ENCODE measurements at regions not wholly inside any gene's neighbourhood (a gene's known extent, or its start where the extent isn't known, plus 50 kb on each side); places are given as distances from the start of the nearest gene placed in this dataset.
A peak's percentile ranks its signal among the peaks of the same experiment; 100 is the strongest.
"Not testable (repeated sequence)": the region's sequence is repeated elsewhere in the genome, so short reads cannot be mapped to it uniquely, and the experiment has no call there.

GRCh38 chr9:65403072-65403471 is 118.1 kb upstream of the FOXD4L5 start:
- H3K9me3 Mint-ChIP-seq; H3K4me3 Mint-ChIP-seq; H3K27me3 Mint-ChIP-seq; H3K4me1 Mint-ChIP-seq; DNase-seq; intact Hi-C loops (cut with micrococcal nuclease); H3K27ac Mint-ChIP-seq; H3K36me3 Mint-ChIP-seq (ENCODE audit: low read depth): not testable (repeated sequence)

GRCh38 chr9:65402206-65402870 is 117.3 kb upstream of the FOXD4L5 start:
- H3K27me3 Mint-ChIP-seq; H3K27ac Mint-ChIP-seq; intact Hi-C loops (cut with micrococcal nuclease); H3K4me3 Mint-ChIP-seq; DNase-seq; H3K9me3 Mint-ChIP-seq; H3K36me3 Mint-ChIP-seq (ENCODE audit: low read depth); H3K4me1 Mint-ChIP-seq: not testable (repeated sequence)

- H3K9me3 Mint-ChIP-seq; H3K36me3 Mint-ChIP-seq (ENCODE audit: low read depth); H3K4me1 Mint-ChIP-seq; intact Hi-C loops (cut with micrococcal nuclease); H3K4me3 Mint-ChIP-seq; DNase-seq; H3K27me3 Mint-ChIP-seq; H3K27ac Mint-ChIP-seq: not testable (repeated sequence)
Measured at GRCh38 chr9:65401456-65402045, 116.5 kb upstream of the FOXD4L5 start.

- Mint-ChIP-seq H3K27me3 (no peaks in the 10 kb centered on the region), H3K4me1 (no peaks in the 10 kb centered on the region), H3K9me3 (peaks cover 4% of the 10 kb centered on the region), H3K4me3 (no peak overlapping the region), H3K36me3 (ENCODE audit: low read depth) (no peaks in the 10 kb centered on the region), H3K27ac (no peak overlapping the region)
- intact Hi-C loops (cut with micrococcal nuclease) = no loop called here
- DNase-seq = no peak
Measured at GRCh38 chr9:65400886-65401285, 115.9 kb upstream of the FOXD4L5 start.

DNA sequence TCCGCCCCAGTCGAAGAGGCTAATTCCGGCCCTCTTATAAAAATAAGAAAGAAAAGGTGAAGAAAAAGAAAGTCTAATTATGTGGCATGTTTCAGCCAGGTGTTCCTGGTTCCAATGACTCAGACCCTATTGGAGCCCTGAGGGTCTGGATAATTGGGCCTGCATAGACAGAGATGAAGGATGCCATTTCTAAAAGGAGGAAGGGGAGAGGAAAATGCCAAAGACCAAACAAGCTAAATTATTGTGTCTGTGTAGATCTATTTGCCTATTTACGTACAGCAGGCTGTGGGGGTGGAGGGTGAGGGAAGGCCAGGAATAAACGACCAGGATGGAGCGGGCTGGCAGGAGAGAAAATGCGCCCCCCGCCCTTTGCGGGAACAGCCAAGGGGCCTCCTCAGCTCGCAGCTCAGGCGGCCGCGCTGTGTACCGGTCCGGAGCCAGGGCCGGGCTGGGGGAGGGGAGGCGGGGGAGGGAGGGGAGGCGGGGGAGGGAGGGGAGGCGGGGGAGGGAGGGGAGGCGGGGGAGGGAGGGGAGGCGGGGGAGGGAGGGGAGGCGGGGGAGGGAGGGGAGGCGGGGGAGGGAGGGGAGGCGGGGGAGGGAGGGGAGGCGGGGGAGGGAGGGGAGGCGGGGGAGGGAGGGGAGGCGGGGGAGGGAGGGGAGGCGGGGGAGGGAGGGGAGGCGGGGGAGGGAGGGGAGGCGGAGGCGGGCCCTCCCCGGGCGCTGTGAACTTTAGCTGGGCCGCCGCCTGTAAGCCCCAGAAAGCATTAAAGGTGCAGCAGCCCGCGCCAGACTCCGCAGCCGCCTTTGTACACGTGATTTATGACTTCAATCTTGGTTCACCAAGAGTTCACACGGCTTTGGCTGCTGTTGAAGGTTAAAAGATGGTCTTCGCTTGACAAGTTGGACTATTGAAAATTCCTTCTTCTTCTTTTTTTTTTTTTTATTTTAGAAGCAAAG is 113.0 kb upstream of the FOXD4L5 start:
- H3K4me3 Mint-ChIP-seq; H3K9me3 Mint-ChIP-seq; H3K36me3 Mint-ChIP-seq (ENCODE audit: low read depth); H3K27me3 Mint-ChIP-seq; intact Hi-C loops (cut with micrococcal nuclease); DNase-seq; H3K27ac Mint-ChIP-seq; H3K4me1 Mint-ChIP-seq: not testable (repeated sequence)

GRCh38 chr9:65397226-65397625 is 112.2 kb upstream of the FOXD4L5 start:
- H3K4me3 Mint-ChIP-seq; intact Hi-C loops (cut with micrococcal nuclease); H3K27me3 Mint-ChIP-seq; H3K27ac Mint-ChIP-seq; H3K4me1 Mint-ChIP-seq; H3K36me3 Mint-ChIP-seq (ENCODE audit: low read depth); DNase-seq; H3K9me3 Mint-ChIP-seq: not testable (repeated sequence)

DNA sequence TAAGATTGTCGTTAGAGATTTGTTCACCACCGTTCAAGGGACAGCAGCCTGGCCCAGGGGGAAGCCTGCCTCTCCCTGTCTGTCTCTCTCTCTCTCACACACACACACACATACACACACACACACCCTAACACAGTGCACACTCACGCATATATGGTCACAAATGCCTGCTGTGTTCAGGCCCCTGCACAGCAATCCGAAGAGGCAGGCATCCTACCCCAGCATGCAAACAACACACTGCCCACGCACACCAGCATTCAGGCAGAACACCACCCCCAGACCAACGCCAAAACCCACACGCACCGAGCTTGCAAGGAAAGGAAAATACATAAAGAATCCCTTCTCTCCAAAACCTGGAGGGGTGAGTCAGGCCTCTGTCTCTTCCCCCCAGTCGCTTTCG is 111.6 kb upstream of the FOXD4L5 start:
- H3K27me3 Mint-ChIP-seq; H3K4me1 Mint-ChIP-seq; intact Hi-C loops (cut with micrococcal nuclease); H3K9me3 Mint-ChIP-seq; H3K4me3 Mint-ChIP-seq; H3K27ac Mint-ChIP-seq; DNase-seq; H3K36me3 Mint-ChIP-seq (ENCODE audit: low read depth): not testable (repeated sequence)

DNA sequence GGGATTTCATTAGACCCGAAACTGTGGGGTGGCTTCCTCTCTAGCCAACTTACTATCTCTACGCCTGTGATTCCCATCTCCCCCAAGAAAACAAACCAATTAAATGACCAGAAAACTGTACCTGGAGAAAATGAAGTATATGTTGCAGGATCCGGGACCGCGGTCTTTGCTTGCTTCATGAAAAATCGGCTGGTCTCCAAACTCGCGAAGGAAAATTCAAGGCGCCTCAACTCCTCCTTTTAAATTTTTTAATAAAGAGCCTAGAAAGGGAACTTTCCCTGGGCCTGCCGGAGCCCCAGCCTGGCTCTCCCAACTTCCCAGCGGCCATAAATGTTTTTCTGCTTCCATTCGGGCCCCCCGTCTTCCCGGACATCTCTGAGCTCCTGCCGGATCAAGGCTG is 110.8 kb upstream of the FOXD4L5 start:
- DNase-seq; intact Hi-C loops (cut with micrococcal nuclease); H3K4me3 Mint-ChIP-seq; H3K4me1 Mint-ChIP-seq; H3K27me3 Mint-ChIP-seq; H3K36me3 Mint-ChIP-seq (ENCODE audit: low read depth); H3K27ac Mint-ChIP-seq; H3K9me3 Mint-ChIP-seq: not testable (repeated sequence)

DNA sequence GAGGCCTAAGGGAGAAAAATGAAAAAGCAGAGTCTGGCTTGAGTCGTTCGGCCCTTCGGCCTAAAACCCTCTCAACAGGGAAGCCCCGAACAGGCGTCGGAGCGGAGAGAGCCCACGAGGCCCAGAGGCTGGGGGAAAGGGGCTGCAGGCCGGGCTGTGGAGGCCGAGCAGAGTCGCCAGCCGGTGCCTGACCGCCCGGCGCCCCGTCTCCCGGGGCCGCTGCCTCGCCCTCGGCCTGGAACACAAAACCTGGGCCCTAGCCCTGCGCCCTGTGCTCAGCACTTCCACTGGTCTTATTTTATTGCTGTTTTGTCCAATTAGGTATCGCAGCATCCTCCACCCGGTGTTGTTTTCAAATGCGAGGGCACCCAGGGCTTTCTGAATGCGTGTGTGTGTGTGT is 110.1 kb upstream of the FOXD4L5 start:
- H3K4me3 Mint-ChIP-seq; H3K27ac Mint-ChIP-seq; H3K36me3 Mint-ChIP-seq (ENCODE audit: low read depth); intact Hi-C loops (cut with micrococcal nuclease); H3K9me3 Mint-ChIP-seq; H3K4me1 Mint-ChIP-seq; H3K27me3 Mint-ChIP-seq; DNase-seq: not testable (repeated sequence)

DNA sequence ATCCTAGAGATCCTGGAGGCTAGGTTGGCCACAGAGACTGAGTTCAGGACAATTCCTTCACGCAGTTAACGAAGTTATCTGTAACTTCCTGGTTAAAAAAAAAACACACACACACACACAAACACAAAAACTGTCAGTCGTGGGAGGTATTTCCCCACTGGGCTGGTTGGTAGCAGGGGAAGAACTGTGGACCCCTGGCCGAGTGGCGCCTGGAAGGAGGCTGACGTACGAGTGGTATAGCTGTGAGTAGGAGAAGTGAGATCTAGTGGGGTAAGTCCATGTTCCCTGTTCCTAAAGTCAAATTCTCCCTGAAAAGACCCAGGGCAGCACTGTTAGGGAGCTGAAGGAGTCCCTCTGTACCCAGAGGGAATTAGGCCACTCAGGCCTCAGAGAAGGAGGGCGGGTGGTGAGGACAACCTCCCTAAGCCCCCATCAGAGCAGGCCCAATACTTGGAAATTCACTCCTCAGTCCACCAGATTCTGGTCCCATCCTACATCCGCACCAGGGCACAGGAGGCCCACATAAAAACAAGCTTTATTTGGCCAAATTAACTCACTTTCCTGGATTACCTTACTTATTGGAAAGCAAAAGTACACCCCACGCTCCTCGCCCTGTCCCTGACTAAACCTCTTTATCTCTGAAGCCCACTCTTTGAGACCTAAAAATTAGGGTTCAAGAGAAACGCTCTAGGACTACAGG is 108.3 kb upstream of the FOXD4L5 start:
- H3K9me3 Mint-ChIP-seq; DNase-seq; H3K4me3 Mint-ChIP-seq; H3K27ac Mint-ChIP-seq; intact Hi-C loops (cut with micrococcal nuclease); H3K36me3 Mint-ChIP-seq (ENCODE audit: low read depth); H3K4me1 Mint-ChIP-seq; H3K27me3 Mint-ChIP-seq: not testable (repeated sequence)

DNA sequence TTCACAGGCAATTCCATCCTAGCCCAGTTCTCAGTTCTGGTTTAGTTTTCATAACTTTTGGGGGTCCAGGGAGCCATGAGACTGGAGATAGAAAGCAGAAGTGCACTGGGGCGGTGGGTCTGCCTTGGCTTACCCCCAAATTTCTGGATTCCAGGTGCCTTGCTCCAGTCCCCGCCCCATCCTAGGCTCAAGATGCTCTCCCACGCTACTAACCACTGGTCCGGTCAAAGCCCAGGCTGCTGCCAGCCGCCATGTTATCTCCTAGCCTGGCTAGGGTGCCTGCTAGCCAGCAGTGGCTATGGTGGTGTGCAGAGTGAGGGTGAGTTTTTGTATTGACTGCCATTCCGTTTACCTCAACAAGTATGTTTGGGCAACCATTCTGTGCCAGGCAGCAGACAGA is 107.6 kb upstream of the FOXD4L5 start:
- H3K4me1 Mint-ChIP-seq; H3K27ac Mint-ChIP-seq; intact Hi-C loops (cut with micrococcal nuclease); H3K27me3 Mint-ChIP-seq; H3K36me3 Mint-ChIP-seq (ENCODE audit: low read depth); H3K4me3 Mint-ChIP-seq; DNase-seq; H3K9me3 Mint-ChIP-seq: not testable (repeated sequence)

- H3K4me1 Mint-ChIP-seq; H3K27me3 Mint-ChIP-seq; intact Hi-C loops (cut with micrococcal nuclease); H3K4me3 Mint-ChIP-seq; H3K36me3 Mint-ChIP-seq (ENCODE audit: low read depth); DNase-seq; H3K27ac Mint-ChIP-seq: not testable (repeated sequence)
- peaks cover 11% of the 10 kb centered on the region for H3K9me3 Mint-ChIP-seq
Measured at GRCh38 chr9:65389710-65390109, 104.7 kb upstream of the FOXD4L5 start.

GRCh38 chr9:65389216-65389615 is 104.2 kb upstream of the FOXD4L5 start:
- DNase-seq; H3K36me3 Mint-ChIP-seq (ENCODE audit: low read depth); H3K27ac Mint-ChIP-seq; H3K9me3 Mint-ChIP-seq; H3K4me3 Mint-ChIP-seq; H3K4me1 Mint-ChIP-seq; intact Hi-C loops (cut with micrococcal nuclease); H3K27me3 Mint-ChIP-seq: not testable (repeated sequence)

- H3K27me3 Mint-ChIP-seq; H3K36me3 Mint-ChIP-seq (ENCODE audit: low read depth); intact Hi-C loops (cut with micrococcal nuclease); H3K27ac Mint-ChIP-seq; H3K4me1 Mint-ChIP-seq: not testable (repeated sequence)
- H3K4me3 Mint-ChIP-seq = peak overlapping the region; percentile 54
- peaks cover 12% of the 10 kb centered on the region for H3K9me3 Mint-ChIP-seq
- DNase-seq = peak; percentile 90
Measured at GRCh38 chr9:65386699-65387098, 101.7 kb upstream of the FOXD4L5 start.

Data from activated CD4-positive, alpha-beta T cell treated with anti-CD3 and anti-CD28 coated beads, Interleukin-2, amount 10 ng/mL, durations not matched to agents 24 days and 14 days (primary cell).